Memory B cell (primary cell): ENCODE measurements at regions not wholly inside any gene's neighbourhood (a gene's known extent, or its start where the extent isn't known, plus 50 kb on each side); places are given as distances from the start of the nearest gene placed in this dataset.
"Not testable (repeated sequence)": the region's sequence is repeated elsewhere in the genome, so short reads cannot be mapped to it uniquely, and the experiment has no call there.

ENCODE experiments used
- ATAC-seq: fragments of 150-1000 bp; cut with Tn5 transposase; 2 replicates; pipeline ENCODE4 v1.10.0; 2021; ENCODE audit warnings: low read depth, mild to moderate bottlenecking, moderate library complexity
- DNase-seq, 2 donors: peaks; one replicate each; pipeline ENCODE4 v3.0.0; 2022; ENCODE audit warnings: low spot score in 2 of 2
- H3K27ac Mint-ChIP-seq: one replicate; pipeline ENCODE4 v1.8.0; 2022; ENCODE audit warnings: mild to moderate bottlenecking, moderate library complexity, mixed read lengths
- H3K27me3 Mint-ChIP-seq: one replicate; pipeline ENCODE4 v1.8.0; 2022; ENCODE audit warnings: mixed read lengths
- H3K36me3 Mint-ChIP-seq: one replicate; pipeline ENCODE4 v1.8.0; 2022; ENCODE audit warnings: mild to moderate bottlenecking, mixed read lengths
- H3K4me1 Mint-ChIP-seq: one replicate; pipeline ENCODE4 v1.8.0; 2022; ENCODE audit warnings: mixed read lengths
- H3K4me3 Mint-ChIP-seq: one replicate; pipeline ENCODE4 v1.8.0; 2022; ENCODE audit warnings: mild to moderate bottlenecking, moderate library complexity, mixed read lengths
- H3K9me3 Mint-ChIP-seq: one replicate; pipeline ENCODE4 v1.8.0; 2022; ENCODE audit warnings: mixed read lengths

GRCh38 chr6:147936703-147937470, 405.8 kb upstream of the SASH1 start:
- DNase-seq (no peak), ATAC-seq (no peak)
- Mint-ChIP-seq H3K4me3 (no peak overlapping the region), H3K9me3 (peaks cover 3% of the 10 kb centered on the region), H3K36me3 (no peaks in the 10 kb centered on the region), H3K4me1 (no peaks in the 10 kb centered on the region), H3K27ac (no peak overlapping the region), H3K27me3 (no peaks in the 10 kb centered on the region)

DNA sequence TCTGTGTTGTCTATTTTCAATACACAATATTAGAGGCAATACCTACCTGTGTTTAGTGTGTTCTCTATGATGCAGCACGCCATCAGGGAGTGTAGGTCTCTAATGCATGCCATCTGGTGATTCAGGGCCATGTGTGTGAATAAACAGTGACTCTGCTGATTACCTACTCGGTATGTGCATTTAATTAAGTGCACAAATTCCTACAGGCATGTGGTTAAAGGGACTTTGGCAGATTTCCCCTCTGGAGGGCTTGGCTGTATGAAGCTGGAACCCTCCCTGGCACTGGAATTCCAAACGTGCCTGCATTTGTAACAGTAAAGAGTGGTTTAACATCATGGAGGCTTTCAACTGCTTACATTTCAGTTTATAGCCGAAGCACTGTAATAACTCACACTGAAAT, 401.5 kb upstream of the SASH1 start:
- DNase-seq (no peak), ATAC-seq (no peak)
- Mint-ChIP-seq H3K9me3 (peaks cover 13% of the 10 kb centered on the region), H3K4me3 (no peak overlapping the region), H3K4me1 (no peaks in the 10 kb centered on the region), H3K27ac (no peak overlapping the region), H3K27me3 (peaks cover 4% of the 10 kb centered on the region), H3K36me3 (no peaks in the 10 kb centered on the region)

DNA sequence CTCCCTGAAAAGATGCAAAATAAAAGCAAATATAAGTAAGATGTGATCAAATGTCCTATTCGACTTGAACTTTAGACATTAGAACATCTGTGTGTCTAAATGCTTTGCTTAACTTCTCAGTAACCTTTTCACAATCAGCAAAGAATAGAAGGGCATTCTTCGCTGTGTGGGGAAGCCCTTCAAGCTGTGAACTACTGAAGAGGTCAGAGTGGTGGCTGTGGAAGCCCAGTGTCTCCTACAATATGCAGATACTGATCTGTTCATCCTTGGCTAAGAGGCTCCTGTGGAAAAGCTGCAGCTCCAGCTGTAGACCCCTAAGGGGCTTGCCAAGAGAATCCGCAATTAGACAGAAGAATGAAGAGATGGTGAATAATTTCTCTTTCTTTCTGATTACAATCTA, 400.3 kb upstream of the SASH1 start:
- H3K36me3 Mint-ChIP-seq = no peaks in the 10 kb centered on the region
- H3K27me3 Mint-ChIP-seq = peaks cover 4% of the 10 kb centered on the region
- no peak overlapping the region for H3K27ac Mint-ChIP-seq
- H3K4me1 Mint-ChIP-seq = no peaks in the 10 kb centered on the region
- H3K4me3 Mint-ChIP-seq = no peak overlapping the region
- DNase-seq (no peak), ATAC-seq (no peak)
- peaks cover 12% of the 10 kb centered on the region for H3K9me3 Mint-ChIP-seq

DNA sequence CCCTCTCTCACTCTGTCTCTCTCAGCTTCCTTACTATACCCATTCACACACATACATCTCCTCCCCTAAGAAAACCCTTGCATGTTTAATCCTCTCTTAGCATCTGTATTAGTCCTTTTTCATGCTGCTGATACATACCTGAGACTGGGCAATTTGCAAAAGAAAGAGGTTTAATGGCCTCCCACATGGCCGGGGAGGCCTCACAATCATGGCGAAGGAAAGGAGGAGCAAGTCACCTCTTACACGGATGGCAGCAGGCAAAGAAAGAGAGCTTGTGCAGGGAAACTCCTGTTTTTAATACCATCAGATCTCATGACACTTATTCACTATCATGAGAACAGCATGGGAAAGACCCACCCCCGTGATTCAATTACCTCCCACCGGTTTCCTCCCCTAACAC, 398.5 kb upstream of the SASH1 start:
- H3K4me1 Mint-ChIP-seq = no peaks in the 10 kb centered on the region
- ATAC-seq (no peak), DNase-seq (no peak)
- peaks cover 12% of the 10 kb centered on the region for H3K9me3 Mint-ChIP-seq
- peaks cover 4% of the 10 kb centered on the region for H3K27me3 Mint-ChIP-seq
- H3K36me3 Mint-ChIP-seq = no peaks in the 10 kb centered on the region
- H3K4me3 Mint-ChIP-seq = no peak overlapping the region
- no peak overlapping the region for H3K27ac Mint-ChIP-seq

GRCh38 chr6:147947521-147947920, 395.1 kb upstream of the SASH1 start:
- Mint-ChIP-seq H3K27ac (no peak overlapping the region), H3K4me3 (no peak overlapping the region), H3K9me3 (peaks cover 12% of the 10 kb centered on the region), H3K36me3 (no peaks in the 10 kb centered on the region), H3K4me1 (no peaks in the 10 kb centered on the region), H3K27me3 (peaks cover 4% of the 10 kb centered on the region)
- no peak for ATAC-seq
- DNase-seq = no peak

- Mint-ChIP-seq H3K27ac (no peak overlapping the region), H3K4me3 (no peak overlapping the region), H3K4me1 (no peaks in the 10 kb centered on the region), H3K36me3 (no peaks in the 10 kb centered on the region), H3K27me3 (peaks cover under 1% of the 10 kb centered on the region), H3K9me3 (peaks cover 3% of the 10 kb centered on the region)
- DNase-seq (no peak), ATAC-seq (no peak)
Measured at GRCh38 chr6:147949981-147950622, 392.5 kb upstream of the SASH1 start.

- Mint-ChIP-seq H3K27ac (no peak overlapping the region), H3K4me3 (no peak overlapping the region), H3K4me1 (no peaks in the 10 kb centered on the region), H3K27me3 (no peaks in the 10 kb centered on the region), H3K36me3 (no peaks in the 10 kb centered on the region), H3K9me3 (no peaks in the 10 kb centered on the region)
- DNase-seq (no peak), ATAC-seq (no peak)
Measured at GRCh38 chr6:147950623-147950987, 392.0 kb upstream of the SASH1 start.

- no peak for DNase-seq
- no peak overlapping the region for H3K4me3 Mint-ChIP-seq
Measured at GRCh38 chr6:147951726-147952125, 390.9 kb upstream of the SASH1 start.

DNA sequence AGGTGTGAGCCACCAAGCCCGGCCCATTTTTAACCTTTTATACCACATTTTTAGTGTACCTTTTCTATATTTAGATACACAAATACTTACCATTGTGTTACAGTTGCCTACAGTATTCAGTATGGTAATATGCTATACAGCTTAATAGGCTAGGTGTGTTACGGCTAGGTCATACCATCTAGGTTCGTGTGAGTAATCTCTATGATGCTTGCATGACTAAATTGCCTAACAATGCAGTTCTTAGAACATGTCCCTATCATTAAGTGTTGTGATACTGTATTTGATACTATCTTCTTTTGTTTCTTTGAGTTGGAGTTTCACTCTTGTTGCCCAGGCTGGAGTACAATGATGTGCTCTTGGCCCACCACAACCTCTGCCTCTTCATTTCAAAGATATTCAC, 387.7 kb upstream of the SASH1 start:
- Mint-ChIP-seq H3K9me3 (no peaks in the 10 kb centered on the region), H3K4me1 (no peaks in the 10 kb centered on the region), H3K27me3 (no peaks in the 10 kb centered on the region), H3K4me3 (no peak overlapping the region), H3K27ac (no peak overlapping the region), H3K36me3 (no peaks in the 10 kb centered on the region)
- DNase-seq = no peak
- no peak for ATAC-seq

More at GRCh38 chr6:147951726-147952125, 390.9 kb upstream of the SASH1 start:
- H3K4me1 Mint-ChIP-seq = no peaks in the 10 kb centered on the region
- H3K27me3 Mint-ChIP-seq = no peaks in the 10 kb centered on the region
- no peak overlapping the region for H3K27ac Mint-ChIP-seq
- no peak for ATAC-seq
- no peaks in the 10 kb centered on the region for H3K36me3 Mint-ChIP-seq
- H3K9me3 Mint-ChIP-seq = no peaks in the 10 kb centered on the region

DNA sequence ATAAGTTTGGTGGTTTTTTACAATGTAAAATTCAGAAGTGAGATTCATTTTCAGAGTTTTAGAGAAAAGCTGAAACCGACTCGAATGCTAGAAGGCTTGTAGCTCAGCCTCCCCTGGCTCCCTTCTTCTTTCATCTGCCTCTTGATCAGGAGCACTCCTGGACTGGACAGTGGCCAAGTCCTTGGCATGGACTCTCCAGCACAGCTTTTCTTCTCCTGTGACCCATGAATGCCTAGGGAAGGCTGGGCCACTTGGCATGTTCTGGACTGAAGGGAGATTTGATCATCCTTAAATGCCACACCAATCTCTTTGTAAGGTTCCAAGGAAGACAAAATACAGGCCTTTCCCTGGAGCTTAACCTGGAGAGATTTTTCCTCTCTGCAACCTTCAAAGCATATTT, 384.0 kb upstream of the SASH1 start:
- H3K36me3 Mint-ChIP-seq = no peaks in the 10 kb centered on the region
- no peaks in the 10 kb centered on the region for H3K9me3 Mint-ChIP-seq
- ATAC-seq (no peak), DNase-seq (no peak)
- H3K27ac Mint-ChIP-seq = no peak overlapping the region
- H3K4me1 Mint-ChIP-seq = no peaks in the 10 kb centered on the region
- H3K4me3 Mint-ChIP-seq = no peak overlapping the region
- H3K27me3 Mint-ChIP-seq = no peaks in the 10 kb centered on the region

DNA sequence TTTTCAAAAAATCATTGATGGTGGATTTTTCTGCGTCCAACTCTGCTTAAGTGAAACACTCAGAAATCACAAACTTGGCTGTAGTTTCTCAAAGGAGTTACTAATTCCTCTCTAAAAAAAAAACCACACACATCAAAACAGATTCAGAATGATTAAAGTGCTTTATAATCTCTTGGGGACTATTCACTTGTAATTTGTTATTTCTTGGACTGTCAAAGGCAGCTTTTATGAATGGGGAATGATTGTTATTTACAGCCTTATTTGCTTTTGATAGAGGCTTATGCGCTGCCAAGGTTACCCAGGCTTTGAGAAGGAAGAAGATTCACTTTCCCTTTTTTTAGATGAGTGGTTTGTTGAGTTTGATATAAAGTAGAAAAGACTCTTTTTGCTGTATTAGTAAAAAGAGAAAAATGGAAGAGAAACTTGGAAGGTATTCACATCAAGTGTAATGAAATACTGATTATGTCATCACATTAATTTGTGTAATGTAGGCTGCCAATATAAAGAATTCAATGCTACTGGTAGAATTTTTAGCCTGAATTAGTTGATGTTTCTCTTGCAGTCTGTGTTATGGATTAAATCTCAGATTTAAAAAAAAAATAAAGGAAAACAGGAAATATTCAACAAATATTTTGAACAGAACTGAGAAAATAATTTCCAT, 381.0 kb upstream of the SASH1 start:
- H3K36me3 Mint-ChIP-seq = no peaks in the 10 kb centered on the region
- ATAC-seq = no peak

GRCh38 chr6:147965448-147965847, 377.2 kb upstream of the SASH1 start:
- not testable (repeated sequence) for DNase-seq, ATAC-seq

More for the DNA sequence above, 381.0 kb upstream of the SASH1 start:
- Mint-ChIP-seq H3K27ac (no peak overlapping the region), H3K9me3 (peaks cover 2% of the 10 kb centered on the region), H3K4me3 (no peak overlapping the region), H3K4me1 (no peaks in the 10 kb centered on the region), H3K27me3 (no peaks in the 10 kb centered on the region)
- no peak for DNase-seq

DNA sequence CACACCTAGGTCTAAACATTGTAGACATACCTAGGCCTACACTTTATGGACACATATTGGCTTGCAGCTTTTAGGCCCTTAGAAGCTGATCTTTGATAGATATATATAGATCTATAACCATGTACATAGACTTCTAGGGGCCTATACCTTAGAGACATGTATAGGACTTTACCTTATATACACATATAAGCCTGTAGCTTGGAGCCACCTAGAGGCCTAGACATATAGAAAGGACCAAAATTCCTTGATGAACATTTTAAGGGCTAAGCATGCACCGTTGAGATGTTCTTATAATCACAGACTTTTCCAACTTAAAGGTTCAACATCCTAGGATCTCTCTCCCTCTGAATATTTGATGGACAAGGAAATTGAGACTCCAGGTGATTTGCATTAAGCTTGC, 371.7 kb upstream of the SASH1 start:
- Mint-ChIP-seq H3K4me1 (no peaks in the 10 kb centered on the region), H3K27me3 (no peaks in the 10 kb centered on the region), H3K9me3 (no peaks in the 10 kb centered on the region), H3K36me3 (no peaks in the 10 kb centered on the region), H3K4me3 (no peak overlapping the region), H3K27ac (no peak overlapping the region)
- no peak for DNase-seq
- no peak for ATAC-seq

More at GRCh38 chr6:147965448-147965847, 377.2 kb upstream of the SASH1 start:
- not testable (repeated sequence) for H3K27me3 Mint-ChIP-seq, H3K9me3 Mint-ChIP-seq, H3K27ac Mint-ChIP-seq, H3K4me3 Mint-ChIP-seq, H3K4me1 Mint-ChIP-seq, H3K36me3 Mint-ChIP-seq

DNA sequence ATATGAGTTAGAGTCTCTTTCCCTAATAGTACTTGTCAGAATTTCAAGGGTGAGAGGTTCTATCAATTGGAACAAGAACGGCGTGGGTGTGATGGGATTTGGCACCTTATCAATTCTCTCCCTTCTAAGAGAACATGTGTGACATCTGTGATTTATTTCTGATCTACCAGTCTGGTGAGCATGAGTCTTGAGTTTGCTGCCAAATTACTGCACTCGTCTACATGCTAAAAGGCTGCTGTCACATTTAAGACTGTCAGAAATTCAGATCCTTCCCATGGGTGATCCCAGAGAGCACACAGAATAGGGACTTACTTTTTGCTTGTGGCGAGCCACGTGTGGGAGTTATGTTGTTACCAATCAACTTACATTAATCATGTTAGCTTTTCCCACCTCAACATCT, 370.2 kb upstream of the SASH1 start:
- Mint-ChIP-seq H3K36me3 (no peaks in the 10 kb centered on the region), H3K4me1 (no peaks in the 10 kb centered on the region), H3K4me3 (no peak overlapping the region), H3K27me3 (no peaks in the 10 kb centered on the region), H3K9me3 (no peaks in the 10 kb centered on the region), H3K27ac (no peak overlapping the region)
- no peak for ATAC-seq
- DNase-seq = no peak
